KMS-11 (cell line): ENCODE measurements at regions not wholly inside any gene's neighbourhood (a gene's known extent, or its start where the extent isn't known, plus 50 kb on each side); places are given as distances from the start of the nearest gene placed in this dataset.
"Not testable (repeated sequence)": the region's sequence is repeated elsewhere in the genome, so short reads cannot be mapped to it uniquely, and the experiment has no call there.

Experiments
- H2AFZ ChIP-seq: fragments of 200-600 bp; sonication (generic); 2 replicates; pipeline ENCODE4 v1.6.1; 2016; ENCODE audit warnings: antibody characterized with exemption, mixed run types, low read depth
- H3K27ac ChIP-seq: fragments of 200-600 bp; sonication (generic); 2 replicates; pipeline ENCODE4 v1.6.1; 2016; ENCODE audit warnings: mild to moderate bottlenecking, mixed run types
- H3K27me3 ChIP-seq: fragments of 200-600 bp; sonication (generic); 2 replicates; pipeline ENCODE4 v1.6.1; 2017; ENCODE audit warnings: mild to moderate bottlenecking, low read depth, mixed run types, moderate library complexity; ENCODE audit not compliant: insufficient read depth
- H3K36me3 ChIP-seq: fragments of 200-600 bp; sonication (generic); 2 replicates; pipeline ENCODE4 v1.6.1; 2017; ENCODE audit warnings: mild to moderate bottlenecking, mixed run types; ENCODE audit not compliant: insufficient read depth
- H3K4me1 ChIP-seq: fragments of 200-600 bp; sonication (generic); 2 replicates; pipeline ENCODE4 v1.6.1; 2016; ENCODE audit warnings: mild to moderate bottlenecking, low read depth, mixed run types; ENCODE audit not compliant: poor library complexity, severe bottlenecking
- H3K4me2 ChIP-seq: fragments of 200-600 bp; sonication (generic); 2 replicates; pipeline ENCODE4 v1.7.0; 2016; ENCODE audit warnings: mild to moderate bottlenecking, mixed run types
- H3K4me3 ChIP-seq: fragments of 200-600 bp; sonication (generic); IDR thresholded peaks from 2 replicates; pipeline ENCODE4 v1.6.1; 2017; ENCODE audit warnings: low read depth, low read length, mixed read lengths; ENCODE audit not compliant: insufficient read depth
- H3K79me2 ChIP-seq: fragments of 200-600 bp; sonication (generic); 2 replicates; pipeline ENCODE4 v1.6.1; 2016; ENCODE audit warnings: low read depth, mixed run types; ENCODE audit not compliant: insufficient read depth
- H3K9ac ChIP-seq: fragments of 200-600 bp; sonication (generic); 2 replicates; pipeline ENCODE4 v1.6.1; 2016; ENCODE audit warnings: mild to moderate bottlenecking, mixed run types
- H4K20me1 ChIP-seq: fragments of 200-600 bp; sonication (generic); 2 replicates; pipeline ENCODE4 v1.6.1; 2016; ENCODE audit warnings: mild to moderate bottlenecking, mixed run types; ENCODE audit not compliant: insufficient read depth
- TF ChIP-seq, protein P1 (sequence below): fragments of 200-600 bp; sonication (generic); conservative IDR thresholded peaks from 2 replicates; pipeline ENCODE4 v1.6.1; 2017; ENCODE audit warnings: low read depth, mild to moderate bottlenecking, antibody characterized with exemption, low read length, moderate library complexity, mixed read lengths

DNA sequence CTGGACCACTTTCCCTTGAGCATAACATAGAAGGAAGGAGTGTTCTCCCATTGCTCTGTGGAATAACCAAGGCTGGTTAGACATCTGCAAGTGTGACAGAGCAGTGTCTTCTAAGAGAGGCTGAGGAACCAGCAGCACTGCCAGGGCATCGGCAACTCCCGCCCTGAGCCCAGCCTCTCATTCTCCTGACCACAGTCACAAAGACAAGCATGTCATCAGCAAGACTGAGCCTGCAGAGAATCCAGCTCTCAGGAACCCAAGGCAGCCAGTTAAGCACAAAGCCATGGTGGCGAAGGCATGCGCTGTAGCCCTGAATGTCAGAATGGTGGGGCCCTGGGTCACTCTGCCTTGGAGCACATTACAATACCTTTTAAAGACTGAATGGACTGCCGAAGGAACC lies 253.9 kb downstream of the AGTPBP1 start:
- no peaks in the 10 kb centered on the region for H3K27me3 ChIP-seq
- no peak overlapping the region for H3K4me3 ChIP-seq

DNA sequence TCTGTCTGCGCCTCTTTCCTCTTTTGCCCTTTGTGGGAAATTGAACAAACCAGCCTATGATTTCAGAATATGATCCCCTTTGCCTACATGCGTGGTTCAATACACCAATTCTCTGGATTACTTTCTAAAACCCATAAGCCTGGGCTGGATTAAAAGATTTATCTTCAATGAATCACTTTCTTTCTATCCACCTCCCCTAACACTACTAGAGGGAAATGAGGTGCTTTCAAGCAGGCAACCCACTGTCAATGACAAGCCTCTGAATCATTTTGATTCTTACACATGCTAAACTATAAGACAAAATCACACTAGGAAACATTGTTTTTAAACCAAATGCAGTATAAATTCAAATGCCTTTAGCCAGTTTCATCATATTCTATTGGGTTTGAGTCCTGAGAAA lies 257.5 kb downstream of the AGTPBP1 start:
- Histone ChIP-seq H3K4me2 (no peak overlapping the region), H3K36me3 (no peaks in the 10 kb centered on the region), H3K79me2 (no peaks in the 10 kb centered on the region), H3K4me1 (no peaks in the 10 kb centered on the region), H3K27me3 (no peaks in the 10 kb centered on the region), H3K9ac (no peak overlapping the region), H3K4me3 (no peak overlapping the region), H4K20me1 (no peaks in the 10 kb centered on the region), H2AFZ (no peak overlapping the region), H3K27ac (no peak overlapping the region)
- TF ChIP-seq, protein P1, sequence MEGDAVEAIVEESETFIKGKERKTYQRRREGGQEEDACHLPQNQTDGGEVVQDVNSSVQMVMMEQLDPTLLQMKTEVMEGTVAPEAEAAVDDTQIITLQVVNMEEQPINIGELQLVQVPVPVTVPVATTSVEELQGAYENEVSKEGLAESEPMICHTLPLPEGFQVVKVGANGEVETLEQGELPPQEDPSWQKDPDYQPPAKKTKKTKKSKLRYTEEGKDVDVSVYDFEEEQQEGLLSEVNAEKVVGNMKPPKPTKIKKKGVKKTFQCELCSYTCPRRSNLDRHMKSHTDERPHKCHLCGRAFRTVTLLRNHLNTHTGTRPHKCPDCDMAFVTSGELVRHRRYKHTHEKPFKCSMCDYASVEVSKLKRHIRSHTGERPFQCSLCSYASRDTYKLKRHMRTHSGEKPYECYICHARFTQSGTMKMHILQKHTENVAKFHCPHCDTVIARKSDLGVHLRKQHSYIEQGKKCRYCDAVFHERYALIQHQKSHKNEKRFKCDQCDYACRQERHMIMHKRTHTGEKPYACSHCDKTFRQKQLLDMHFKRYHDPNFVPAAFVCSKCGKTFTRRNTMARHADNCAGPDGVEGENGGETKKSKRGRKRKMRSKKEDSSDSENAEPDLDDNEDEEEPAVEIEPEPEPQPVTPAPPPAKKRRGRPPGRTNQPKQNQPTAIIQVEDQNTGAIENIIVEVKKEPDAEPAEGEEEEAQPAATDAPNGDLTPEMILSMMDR, result no peak

More for the DNA sequence above, 253.9 kb downstream of the AGTPBP1 start:
- no peak overlapping the region for H3K4me2 ChIP-seq
- H4K20me1 ChIP-seq, result no peaks in the 10 kb centered on the region
- H3K9ac ChIP-seq, result no peak overlapping the region
- TF ChIP-seq, protein P1, result no peak
- H3K36me3 ChIP-seq, result no peaks in the 10 kb centered on the region
- no peak overlapping the region for H2AFZ ChIP-seq
- no peaks in the 10 kb centered on the region for H3K79me2 ChIP-seq
- H3K27ac ChIP-seq, result no peak overlapping the region
- no peaks in the 10 kb centered on the region for H3K4me1 ChIP-seq

DNA sequence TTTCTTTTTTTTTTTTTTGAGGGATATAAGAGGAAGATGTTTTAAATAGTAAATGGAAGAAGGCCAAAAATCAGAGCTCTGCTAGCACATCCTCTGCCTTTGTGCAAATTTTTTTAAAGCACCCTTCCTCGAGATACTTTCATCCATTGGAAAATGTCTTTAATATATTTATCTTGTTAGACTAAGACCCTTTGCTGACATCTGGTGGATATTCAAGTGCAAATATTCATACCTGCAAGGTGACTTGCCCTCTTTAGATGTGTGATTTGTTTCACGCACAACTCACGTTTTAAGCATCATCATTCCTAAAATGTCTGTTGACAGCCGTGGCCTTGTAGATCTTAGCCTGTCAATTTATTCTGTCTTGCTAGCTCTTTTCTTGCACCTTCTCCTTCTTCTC lies 258.5 kb downstream of the AGTPBP1 start:
- H4K20me1 ChIP-seq, result no peaks in the 10 kb centered on the region
- no peak overlapping the region for H3K4me2 ChIP-seq
- no peaks in the 10 kb centered on the region for H3K4me1 ChIP-seq
- H3K79me2 ChIP-seq, result no peaks in the 10 kb centered on the region
- TF ChIP-seq, protein P1, result peak; percentile 21; the same call in 1 of the 2 replicates
- H3K4me3 ChIP-seq, result no peak overlapping the region
- no peak overlapping the region for H3K27ac ChIP-seq
- no peak overlapping the region for H2AFZ ChIP-seq
- no peaks in the 10 kb centered on the region for H3K36me3 ChIP-seq
- no peaks in the 10 kb centered on the region for H3K27me3 ChIP-seq
- H3K9ac ChIP-seq, result no peak overlapping the region

DNA sequence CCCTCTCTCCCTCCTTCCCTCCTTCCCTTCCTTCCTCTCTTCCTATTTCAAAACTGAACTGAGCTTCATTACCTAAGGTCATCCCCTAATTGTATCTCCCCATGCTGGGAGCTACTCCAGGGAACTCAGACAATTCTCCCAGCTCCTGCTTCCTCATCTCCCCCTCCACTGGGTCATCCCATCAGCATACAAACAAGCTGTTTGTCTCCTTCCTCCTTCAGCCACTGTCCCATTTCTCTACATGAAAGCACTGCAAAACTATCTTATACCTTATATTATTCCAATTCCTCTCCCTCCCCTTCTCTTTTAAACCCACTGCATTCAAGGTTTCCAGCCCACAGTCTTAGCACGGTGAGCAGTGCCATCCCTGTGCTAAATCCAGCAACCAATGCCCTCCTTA lies 262.4 kb downstream of the AGTPBP1 start:
- Histone ChIP-seq H3K27ac (no peak overlapping the region), H3K4me3 (no peak overlapping the region), H3K9ac (no peak overlapping the region), H3K4me1 (no peaks in the 10 kb centered on the region), H3K79me2 (no peaks in the 10 kb centered on the region), H3K36me3 (no peaks in the 10 kb centered on the region), H3K4me2 (no peak overlapping the region), H4K20me1 (no peaks in the 10 kb centered on the region), H2AFZ (no peak overlapping the region), H3K27me3 (no peaks in the 10 kb centered on the region)
- TF ChIP-seq, protein P1, result no peak

DNA sequence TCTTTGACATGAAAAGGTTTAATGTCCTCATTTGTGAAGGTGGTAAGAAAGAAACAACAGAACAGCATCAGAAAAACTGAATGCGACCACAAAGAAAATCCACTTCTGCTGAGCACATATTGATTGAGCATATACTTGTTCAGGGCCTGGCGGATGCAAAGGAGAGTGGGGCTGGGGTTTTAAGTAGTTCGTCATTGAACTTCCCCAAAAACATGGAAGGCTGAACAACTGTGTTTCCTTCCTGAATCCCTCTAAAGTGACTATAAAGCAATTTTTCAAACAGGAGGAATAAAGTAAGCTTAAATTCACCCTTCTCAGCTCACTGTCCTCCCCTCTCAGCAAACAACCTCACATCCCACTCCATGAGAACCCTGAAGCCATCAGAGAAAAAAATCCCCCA lies 262.9 kb downstream of the AGTPBP1 start:
- H2AFZ ChIP-seq, result no peak overlapping the region
- TF ChIP-seq, protein P1, result no peak
- H4K20me1 ChIP-seq, result no peaks in the 10 kb centered on the region
- H3K4me1 ChIP-seq, result no peaks in the 10 kb centered on the region
- no peak overlapping the region for H3K9ac ChIP-seq
- no peak overlapping the region for H3K4me2 ChIP-seq
- H3K4me3 ChIP-seq, result no peak overlapping the region
- H3K27me3 ChIP-seq, result no peaks in the 10 kb centered on the region
- no peaks in the 10 kb centered on the region for H3K79me2 ChIP-seq
- no peaks in the 10 kb centered on the region for H3K36me3 ChIP-seq
- H3K27ac ChIP-seq, result no peak overlapping the region

DNA sequence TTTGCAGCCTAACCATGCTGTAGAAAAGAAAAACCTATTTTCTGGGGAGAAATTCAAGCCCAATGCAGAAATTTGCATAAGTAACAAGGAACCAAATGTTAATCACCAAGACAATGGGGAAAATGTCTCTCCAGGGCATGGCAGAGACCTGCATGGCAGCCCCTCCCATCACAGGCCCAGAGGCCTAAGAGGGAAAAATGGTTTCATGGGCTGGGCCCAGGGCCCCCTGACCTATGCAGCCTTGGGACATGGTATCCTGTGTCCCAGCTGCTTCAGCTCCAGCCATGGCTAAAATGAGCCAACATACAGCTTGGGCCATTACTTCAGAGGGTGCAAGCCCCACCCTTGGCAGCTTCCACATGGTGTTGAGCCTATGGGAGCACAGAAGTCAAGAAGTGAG lies 266.9 kb downstream of the AGTPBP1 start:
- H3K27me3 ChIP-seq, H4K20me1 ChIP-seq, H3K4me2 ChIP-seq, H3K79me2 ChIP-seq, H2AFZ ChIP-seq, H3K9ac ChIP-seq, H3K27ac ChIP-seq, H3K4me3 ChIP-seq, H3K36me3 ChIP-seq, H3K4me1 ChIP-seq: not testable (repeated sequence)
